H1 (cell line): ENCODE measurements at regions not wholly inside any gene's neighbourhood (a gene's known extent, or its start where the extent isn't known, plus 50 kb on each side); places are given as distances from the start of the nearest gene placed in this dataset.

Source experiments
- CTCF ChIA-PET: fragments of 300-600 bp; sonication (Branson Sonifier 250); formaldehyde crosslinking; loops from one replicate; lab custom pipeline; 2021; ENCODE audit not compliant: partially characterized antibody; lab: Charles Lee
- POLR2A ChIA-PET: fragments of 300-600 bp; sonication (Branson Sonifier 250); formaldehyde crosslinking; loops from one replicate; lab custom pipeline; 2021; ENCODE audit warnings: inconsistent platforms; ENCODE audit not compliant: partially characterized antibody; lab: Charles Lee
- DNase-seq, 2 experiments: peaks; one replicate each; pipeline versions ENCODE4 v3.0.0 to v3.0.0-alpha.2; 2010 to 2022; ENCODE audit warnings: low spot score in 2 of 2, low read depth in 1 of 2, mixed read lengths in 1 of 2
- FAIRE-seq: peaks from 2 replicates; lab custom pipeline; 2011; peaks lifted over from hg19 to GRCh38; lab: Jason Lieb, UNC
- H2AFZ ChIP-seq: 2 replicates; pipeline ENCODE4 v1.8.1; 2012; ENCODE audit warnings: low read length, inconsistent platforms
- H2AK5ac ChIP-seq: 2 replicates; pipeline ENCODE4 v1.6.1; 2013; ENCODE audit warnings: low read depth, low read length
- H2BK120ac ChIP-seq: replicated peaks from 2 replicates; pipeline ENCODE3; 2013; ENCODE audit warnings: low read depth, low read length, inconsistent platforms
- H2BK12ac ChIP-seq: 2 replicates; pipeline ENCODE4 v1.6.1; 2013; ENCODE audit warnings: low read depth, low read length
- H2BK15ac ChIP-seq: 2 replicates; pipeline ENCODE4 v1.6.1; 2013; ENCODE audit warnings: low read length
- H2BK20ac ChIP-seq: 2 replicates; pipeline ENCODE4 v1.6.1; 2013; ENCODE audit warnings: low read length
- H2BK5ac ChIP-seq: 2 replicates; pipeline ENCODE4 v1.6.1; 2013; ENCODE audit warnings: low read depth, low read length
- H3K14ac ChIP-seq: 2 replicates; pipeline ENCODE4 v1.6.1; 2013; ENCODE audit warnings: inconsistent platforms; ENCODE audit not compliant: insufficient read length
- H3K18ac ChIP-seq: 2 replicates; pipeline ENCODE4 v1.6.1; 2013; ENCODE audit warnings: low read length; ENCODE audit errors: extremely low read depth
- H3K23ac ChIP-seq: 2 replicates; pipeline ENCODE4 v1.6.1; 2013; ENCODE audit warnings: inconsistent platforms; ENCODE audit not compliant: insufficient read length
- H3K23me2 ChIP-seq: 2 replicates; pipeline ENCODE4 v1.6.1; 2013; ENCODE audit warnings: low read depth, low read length
- H3K27ac ChIP-seq: 2 replicates; pipeline ENCODE4 v1.6.1; 2011; ENCODE audit warnings: low read depth, low read length, inconsistent platforms
- H3K27me3 ChIP-seq, 4 experiments: replicated peaks in 1 of 4; 1 replicate in 1 of 4; 2 replicates in 3 of 4; pipeline versions ENCODE4 v1.6.1 to v1.8.1; 2011 to 2013; ENCODE audit warnings: low read length in 3 of 4, mild to moderate bottlenecking in 3 of 4, inconsistent platforms in 2 of 4, mixed read lengths in 2 of 4, moderate library complexity in 1 of 4; ENCODE audit not compliant: control insufficient read depth in 3 of 4, insufficient read depth in 3 of 4; ENCODE audit errors: extremely low read depth in 1 of 4
- H3K36me3 ChIP-seq, 4 experiments: 2 replicates each; pipeline versions ENCODE4 v1.6.1 to v1.8.1; 2011 to 2013; ENCODE audit warnings: mild to moderate bottlenecking in 4 of 4, low read length in 3 of 4, moderate library complexity in 2 of 4, control low read depth in 1 of 4, inconsistent platforms in 1 of 4; ENCODE audit not compliant: insufficient read depth in 4 of 4, control insufficient read depth in 2 of 4
- H3K4ac ChIP-seq: replicated peaks from 2 replicates; pipeline ENCODE3; 2013; ENCODE audit warnings: low read length, low read depth, mixed read lengths, inconsistent platforms; ENCODE audit not compliant: insufficient read length
- H3K4me1 ChIP-seq, 4 experiments: replicated peaks in 1 of 4; 1 replicate in 1 of 4; 2 replicates in 3 of 4; pipeline versions ENCODE4 v1.6.1 to v1.8.1; 2011 to 2013; ENCODE audit warnings: low read length in 3 of 4, inconsistent platforms in 2 of 4, mixed read lengths in 1 of 4; ENCODE audit not compliant: insufficient read depth in 4 of 4, control insufficient read depth in 3 of 4
- H3K4me2 ChIP-seq, 2 experiments: 2 replicates each; pipeline versions ENCODE4 v1.6.1 to v1.8.1; 2011 to 2013; ENCODE audit warnings: low read depth in 2 of 2, low read length in 2 of 2, control low read depth in 1 of 2, inconsistent platforms in 1 of 2, mild to moderate bottlenecking in 1 of 2; ENCODE audit not compliant: insufficient read depth in 1 of 2
- H3K4me3 ChIP-seq, 4 experiments: fragments of 200-600, 300-600 bp in 1 of 4; sonication (generic), shearing (Covaris generic), sonication (Bioruptor Twin) in 1 of 4; 2 replicates each; pipeline versions ENCODE4 v1.5.1 to v1.8.1; 2011 to 2016; ENCODE audit warnings: low read length in 4 of 4, low read depth in 3 of 4, control low read depth in 2 of 4, inconsistent platforms in 2 of 4, mild to moderate bottlenecking in 2 of 4, mixed read lengths in 1 of 4, moderate library complexity in 1 of 4; ENCODE audit not compliant: insufficient read depth in 2 of 4; ENCODE audit errors: extremely low read depth in 1 of 4
- H3K56ac ChIP-seq: replicated peaks from 2 replicates; pipeline ENCODE3; 2013; ENCODE audit warnings: low read depth, mild to moderate bottlenecking, mixed read lengths, low read length, inconsistent platforms; ENCODE audit not compliant: insufficient read length
- H3K79me1 ChIP-seq: 2 replicates; pipeline ENCODE4 v1.6.1; 2013; ENCODE audit warnings: low read depth, low read length, control low read depth
- H3K79me2 ChIP-seq, 2 experiments: 2 replicates each; pipeline versions ENCODE4 v1.6.1 to v1.8.1; 2012 to 2013; ENCODE audit warnings: low read length in 2 of 2, mild to moderate bottlenecking in 2 of 2, inconsistent platforms in 1 of 2; ENCODE audit not compliant: insufficient read depth in 2 of 2, control insufficient read depth in 1 of 2
- H3K9ac ChIP-seq, 4 experiments: replicated peaks in 1 of 4; 1 replicate in 1 of 4; 2 replicates in 3 of 4; pipeline versions ENCODE4 v1.6.1 to v1.8.1; 2011 to 2013; ENCODE audit warnings: low read depth in 3 of 4, low read length in 3 of 4, control low read depth in 2 of 4, mild to moderate bottlenecking in 2 of 4, moderate library complexity in 2 of 4, inconsistent platforms in 1 of 4; ENCODE audit errors: extremely low read depth in 1 of 4
- H3K9me3 ChIP-seq, 2 experiments: 2 replicates each; pipeline versions ENCODE4 v1.6.1 to v1.8.1; 2012 to 2013; ENCODE audit warnings: mild to moderate bottlenecking in 2 of 2, moderate library complexity in 2 of 2, control low read depth in 1 of 2, inconsistent platforms in 1 of 2, low read depth in 1 of 2, low read length in 1 of 2, mixed read lengths in 1 of 2; ENCODE audit not compliant: insufficient read depth in 2 of 2
- H4K20me1 ChIP-seq, 2 experiments: replicated peaks in 1 of 2; 2 replicates each; pipeline versions ENCODE3 to v1.8.1; 2011 to 2013; ENCODE audit warnings: inconsistent platforms in 2 of 2, low read length in 2 of 2, mild to moderate bottlenecking in 1 of 2; ENCODE audit not compliant: insufficient read depth in 2 of 2, control insufficient read depth in 1 of 2
- H4K5ac ChIP-seq: 2 replicates; pipeline ENCODE4 v1.6.1; 2013; ENCODE audit warnings: low read length, low read depth, mixed read lengths, inconsistent platforms; ENCODE audit not compliant: insufficient read length
- H4K8ac ChIP-seq: 2 replicates; pipeline ENCODE4 v1.8.0; 2013; ENCODE audit warnings: mild to moderate bottlenecking, moderate library complexity, low read length, inconsistent platforms; ENCODE audit not compliant: insufficient read depth; ENCODE audit errors: extremely low read depth
- H4K91ac ChIP-seq: replicated peaks from 2 replicates; pipeline ENCODE3; 2013; ENCODE audit warnings: low read length, mixed read lengths, inconsistent platforms; ENCODE audit not compliant: insufficient read length
- CBX5 ChIP-seq: fragments of 300-800, 300-1000 bp; sonication (generic); IDR thresholded peaks from 2 replicates; pipeline ENCODE4 v1.7.1; 2016; ENCODE audit warnings: antibody characterized with exemption, low read length, low read depth
- CEBPB ChIP-seq: IDR thresholded peaks from 2 replicates; pipeline ENCODE4 v1.6.1; 2012; ENCODE audit warnings: low read depth, low read length
- CHD2 ChIP-seq: IDR thresholded peaks from 2 replicates; pipeline ENCODE4 v1.6.1; 2012; ENCODE audit warnings: low read length, improper control_type of control experiment
- CTBP2 ChIP-seq: IDR thresholded peaks from 2 replicates; pipeline ENCODE4 v1.7.0; 2011; ENCODE audit warnings: borderline replicate concordance, mild to moderate bottlenecking, moderate library complexity, mixed read lengths, low read length; ENCODE audit not compliant: insufficient read depth, insufficient read length
- EGR1 ChIP-seq: IDR thresholded peaks from 2 replicates; pipeline ENCODE4 v1.6.1; 2011; ENCODE audit warnings: low read depth, low read length, borderline replicate concordance
- GTF2F1 ChIP-seq: IDR thresholded peaks from 2 replicates; pipeline ENCODE4 v1.6.1; 2012; ENCODE audit warnings: low read depth, low read length, improper control_type of control experiment, borderline replicate concordance
- RAD21 ChIP-seq, 2 experiments: IDR thresholded peaks in 1 of 2; conservative IDR thresholded peaks in 1 of 2; 2 replicates each; pipeline ENCODE4 v1.6.1; 2011; ENCODE audit warnings: low read depth in 2 of 2, low read length in 2 of 2, improper control_type of control experiment in 1 of 2, inconsistent platforms in 1 of 2, mild to moderate bottlenecking in 1 of 2, moderate library complexity in 1 of 2
- SIRT6 ChIP-seq: IDR thresholded peaks from one replicate; pipeline ENCODE4 v1.7.1; 2012; ENCODE audit warnings: low read length, inconsistent platforms
- TBP ChIP-seq: IDR thresholded peaks from 2 replicates; pipeline ENCODE4 v1.6.1; 2011; ENCODE audit warnings: low read depth, low read length, improper control_type of control experiment
- TCF12 ChIP-seq: IDR thresholded peaks from 2 replicates; pipeline ENCODE4 v1.6.1; 2011; ENCODE audit warnings: low read depth, mild to moderate bottlenecking, low read length
- TEAD4 ChIP-seq: IDR thresholded peaks from 2 replicates; pipeline ENCODE4 v1.6.1; 2012; ENCODE audit warnings: low read depth, low read length, inconsistent platforms, mixed read lengths
- YY1 ChIP-seq: IDR thresholded peaks from 2 replicates; pipeline ENCODE4 v1.6.1; 2011; ENCODE audit warnings: low read depth, mild to moderate bottlenecking, low read length
- WGBS, 2 experiments: shearing (Covaris generic) in 1 of 2; methylation state at CpG; one replicate each; pipeline versions ENCODE4 v1.1.6 to v1.1.7; 2013 to 2015; ENCODE audit warnings: low lambda C conversion rate in 2 of 2, mixed read lengths in 2 of 2, inconsistent platforms in 1 of 2, low coverage in 1 of 2, missing lambda C conversion rate in 1 of 2; ENCODE audit not compliant: insufficient replicate concordance in 2 of 2, insufficient coverage in 1 of 2, insufficient read length in 1 of 2; ENCODE audit errors: extremely low coverage in 1 of 2, missing lambda C conversion rate in 1 of 2; 5-methylcytosine and 5-hydroxymethylcytosine counted together
- TF ChIP-seq, protein P1 (sequence below): IDR thresholded peaks from 2 replicates; pipeline ENCODE4 v1.6.1; 2012; ENCODE audit warnings: inconsistent platforms
- TF ChIP-seq, protein P2 (sequence below): IDR thresholded peaks from 2 replicates; pipeline ENCODE4 v1.6.1; 2012; ENCODE audit warnings: low read length, inconsistent platforms

DNA sequence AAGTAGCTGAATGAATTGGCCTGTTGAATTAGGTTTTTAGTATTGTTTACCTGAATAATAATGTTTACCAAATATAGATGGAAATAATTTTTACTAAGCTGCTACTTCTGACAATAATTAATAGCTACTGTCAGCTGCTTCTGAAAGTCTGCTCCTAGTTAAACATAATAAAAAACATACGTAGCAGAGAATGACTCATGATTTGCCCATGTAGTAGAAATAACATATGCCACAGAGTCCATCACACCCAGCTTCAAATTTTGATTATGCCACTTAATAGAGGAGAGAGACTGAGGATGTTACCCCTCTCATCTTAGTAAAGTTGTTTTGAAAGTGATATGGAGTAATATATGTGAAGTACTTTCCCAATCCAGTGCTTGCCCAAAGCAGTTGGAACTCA lies 57.6 kb upstream of the MDFIC start:
- ChIA-PET POLR2A (no interaction called here), CTCF (interaction anchor here (0.9 to 2.1 kb wide), 5 partner anchors 124 to 986 kb away, joined by 3 to 12 read pairs (median 4); no protein-coding TSS in a partner anchor)
- H3K4me1 ChIP-seq = no peaks in the 10 kb centered on the region
- no peak overlapping the region for H2BK5ac ChIP-seq
- H3K56ac ChIP-seq = no peak overlapping the region
- no peaks in the 10 kb centered on the region for H4K20me1 ChIP-seq
- no peaks in the 10 kb centered on the region for H3K36me3 ChIP-seq
- no peak overlapping the region for H2AK5ac ChIP-seq
- no peak overlapping the region for H3K9ac ChIP-seq
- no peaks in the 10 kb centered on the region for H3K27me3 ChIP-seq
- H3K23me2 ChIP-seq = no peaks in the 10 kb centered on the region
- WGBS, 2 experiments = 100% methylated on average over 1 of the region's 1 CpG; no CpG with 5 or more reads in 1 of the 2 experiments
- no peak overlapping the region for H3K4me2 ChIP-seq
- H4K91ac ChIP-seq = no peak overlapping the region
- FAIRE-seq = no peak
- no peak overlapping the region for H3K18ac ChIP-seq
- no peak overlapping the region for H2BK20ac ChIP-seq
- no peaks in the 10 kb centered on the region for H3K79me1 ChIP-seq
- no peak overlapping the region for H4K5ac ChIP-seq
- H3K4me3 ChIP-seq = no peak overlapping the region
- H4K8ac ChIP-seq = no peak overlapping the region
- no peak overlapping the region for H2AFZ ChIP-seq
- no peak overlapping the region for H2BK15ac ChIP-seq
- no peak overlapping the region for H3K14ac ChIP-seq
- no peak for DNase-seq
- H3K27ac ChIP-seq = no peak overlapping the region
- no peak overlapping the region for H2BK120ac ChIP-seq
- no peak overlapping the region for H3K23ac ChIP-seq
- no peaks in the 10 kb centered on the region for H3K9me3 ChIP-seq
- H2BK12ac ChIP-seq = no peak overlapping the region
- H3K79me2 ChIP-seq = no peaks in the 10 kb centered on the region
- H3K4ac ChIP-seq = no peak overlapping the region
- TF ChIP-seq, protein P1, sequence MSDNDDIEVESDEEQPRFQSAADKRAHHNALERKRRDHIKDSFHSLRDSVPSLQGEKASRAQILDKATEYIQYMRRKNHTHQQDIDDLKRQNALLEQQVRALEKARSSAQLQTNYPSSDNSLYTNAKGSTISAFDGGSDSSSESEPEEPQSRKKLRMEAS = no peak
- TF ChIP-seq, protein P2, sequence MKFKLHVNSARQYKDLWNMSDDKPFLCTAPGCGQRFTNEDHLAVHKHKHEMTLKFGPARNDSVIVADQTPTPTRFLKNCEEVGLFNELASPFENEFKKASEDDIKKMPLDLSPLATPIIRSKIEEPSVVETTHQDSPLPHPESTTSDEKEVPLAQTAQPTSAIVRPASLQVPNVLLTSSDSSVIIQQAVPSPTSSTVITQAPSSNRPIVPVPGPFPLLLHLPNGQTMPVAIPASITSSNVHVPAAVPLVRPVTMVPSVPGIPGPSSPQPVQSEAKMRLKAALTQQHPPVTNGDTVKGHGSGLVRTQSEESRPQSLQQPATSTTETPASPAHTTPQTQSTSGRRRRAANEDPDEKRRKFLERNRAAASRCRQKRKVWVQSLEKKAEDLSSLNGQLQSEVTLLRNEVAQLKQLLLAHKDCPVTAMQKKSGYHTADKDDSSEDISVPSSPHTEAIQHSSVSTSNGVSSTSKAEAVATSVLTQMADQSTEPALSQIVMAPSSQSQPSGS = no peak
- TF ChIP-seq GTF2F1 = no peak
- no peak for TF ChIP-seq SIRT6
- TF ChIP-seq CBX5 = no peak
- TF ChIP-seq CTBP2 = no peak
- TF ChIP-seq RAD21 (IDR thresholded peaks at IDR 0.05 in 1 of 2, conservative IDR thresholded peaks at IDR 0.05 in 1 of 2; ENCODE audit: low read depth in 2 of 2, low read length in 2 of 2) = no peak
- no peak for TF ChIP-seq TBP
- no peak for TF ChIP-seq YY1
- no peak for TF ChIP-seq TCF12
- no peak for TF ChIP-seq CEBPB
- TF ChIP-seq CHD2 = no peak
- no peak for TF ChIP-seq TEAD4
- TF ChIP-seq EGR1 = no peak
